ENCODE measurements at regions not wholly inside any gene's neighbourhood (a gene's known extent, or its start where the extent isn't known, plus 50 kb on each side); places are given as distances from the start of the nearest gene placed in this dataset.

DNA sequence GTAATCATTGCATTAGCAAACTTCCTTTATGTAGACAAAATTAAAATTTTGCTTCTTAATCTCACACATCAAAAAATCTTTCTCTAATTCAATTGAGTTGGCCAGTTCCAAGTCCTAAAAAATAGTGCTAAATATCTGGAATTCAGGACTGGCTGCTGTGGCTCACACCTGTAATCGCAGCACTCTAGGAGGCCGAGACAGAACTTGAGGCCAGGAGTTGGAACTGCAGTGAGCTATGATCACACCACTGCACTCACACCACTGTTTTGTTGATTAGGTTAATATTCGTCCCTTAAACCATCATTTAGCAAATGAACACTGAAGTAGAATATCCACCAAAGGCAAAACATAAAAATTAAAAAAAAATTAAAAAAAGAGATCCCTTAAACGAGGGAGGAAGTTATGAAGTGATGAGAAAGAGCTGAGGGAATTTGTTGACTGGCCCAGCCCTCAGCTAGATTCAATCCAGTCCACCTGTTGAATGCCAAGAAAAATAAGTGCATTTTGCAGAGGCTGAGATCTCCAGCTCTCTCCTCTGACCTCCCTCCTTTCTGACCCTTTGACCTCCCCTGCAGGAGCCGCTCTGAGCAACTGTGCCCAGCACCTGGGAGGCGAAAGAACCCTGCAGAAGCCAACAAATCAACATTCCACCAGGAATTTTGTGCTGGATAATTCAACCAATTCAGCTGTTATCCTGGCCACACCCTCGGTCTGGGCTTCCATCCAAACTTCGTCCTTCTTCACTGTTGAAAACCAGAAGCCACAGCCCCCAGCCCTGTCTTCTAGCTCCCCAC, 96.8 kb downstream of the OR2K2 start:
- intact Hi-C loops (cut with DNase I): no loop called here
- Histone ChIP-seq H3K4me3 (no peak overlapping the region), H3K27ac (no peak overlapping the region), H3K4me1 (no peaks in the 10 kb centered on the region), H3K27me3 (no peaks in the 10 kb centered on the region), H3K9me3 (no peaks in the 10 kb centered on the region), H3K36me3 (no peaks in the 10 kb centered on the region)
- TF ChIP-seq, protein P1, sequence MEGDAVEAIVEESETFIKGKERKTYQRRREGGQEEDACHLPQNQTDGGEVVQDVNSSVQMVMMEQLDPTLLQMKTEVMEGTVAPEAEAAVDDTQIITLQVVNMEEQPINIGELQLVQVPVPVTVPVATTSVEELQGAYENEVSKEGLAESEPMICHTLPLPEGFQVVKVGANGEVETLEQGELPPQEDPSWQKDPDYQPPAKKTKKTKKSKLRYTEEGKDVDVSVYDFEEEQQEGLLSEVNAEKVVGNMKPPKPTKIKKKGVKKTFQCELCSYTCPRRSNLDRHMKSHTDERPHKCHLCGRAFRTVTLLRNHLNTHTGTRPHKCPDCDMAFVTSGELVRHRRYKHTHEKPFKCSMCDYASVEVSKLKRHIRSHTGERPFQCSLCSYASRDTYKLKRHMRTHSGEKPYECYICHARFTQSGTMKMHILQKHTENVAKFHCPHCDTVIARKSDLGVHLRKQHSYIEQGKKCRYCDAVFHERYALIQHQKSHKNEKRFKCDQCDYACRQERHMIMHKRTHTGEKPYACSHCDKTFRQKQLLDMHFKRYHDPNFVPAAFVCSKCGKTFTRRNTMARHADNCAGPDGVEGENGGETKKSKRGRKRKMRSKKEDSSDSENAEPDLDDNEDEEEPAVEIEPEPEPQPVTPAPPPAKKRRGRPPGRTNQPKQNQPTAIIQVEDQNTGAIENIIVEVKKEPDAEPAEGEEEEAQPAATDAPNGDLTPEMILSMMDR (IDR thresholded peaks at IDR 0.05): no peak
- TF ChIP-seq POLR2AphosphoS5 (IDR thresholded peaks at IDR 0.05; ENCODE audit: insufficient read depth in 1 of 2, low read depth in 1 of 2): no peak
- no peak for TF ChIP-seq POLR2A (IDR thresholded peaks at IDR 0.05)
- DNase-seq (ENCODE audit: extremely low spot score in 2 of 2): no peak

DNA sequence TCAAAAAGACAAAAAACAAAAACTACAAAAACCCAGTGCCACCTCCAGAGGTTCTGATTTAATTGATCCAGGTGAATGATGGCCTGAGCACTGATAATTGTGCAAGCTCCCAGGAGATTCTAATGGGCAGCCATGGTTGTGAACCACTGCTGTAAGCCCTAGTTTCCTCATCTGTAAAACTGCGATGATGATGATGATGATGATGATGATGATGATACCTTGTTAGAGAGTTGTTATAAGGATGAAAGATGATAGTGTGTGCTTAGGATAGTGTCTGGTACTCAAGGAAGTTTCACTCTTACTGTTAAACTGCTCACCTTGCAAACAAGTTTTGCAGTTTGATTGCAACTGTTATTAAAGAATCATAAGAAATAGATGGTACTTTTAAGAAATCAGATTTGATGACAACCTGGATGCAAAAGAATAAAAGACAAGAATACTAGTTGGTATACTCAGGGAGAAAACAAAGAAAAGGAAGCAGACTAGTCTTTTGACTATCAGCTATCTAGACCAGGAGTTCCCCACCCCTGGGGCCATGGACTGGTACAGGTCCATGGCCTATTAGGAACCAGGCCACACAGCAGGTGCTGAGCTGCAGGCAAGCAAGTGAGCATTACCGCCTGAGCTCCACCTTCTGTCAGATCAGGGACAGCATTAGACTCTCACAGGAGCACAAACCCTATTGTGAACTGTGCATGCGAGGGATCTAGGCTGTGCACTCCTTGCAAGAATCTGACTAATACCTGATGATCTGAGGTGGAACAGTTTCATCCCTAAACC, 98.0 kb downstream of the OR2K2 start:
- no peak for DNase-seq (ENCODE audit: extremely low spot score in 2 of 2)
- Histone ChIP-seq H3K4me3 (no peak overlapping the region), H3K9me3 (no peaks in the 10 kb centered on the region), H3K27me3 (no peaks in the 10 kb centered on the region), H3K36me3 (no peaks in the 10 kb centered on the region), H3K4me1 (no peaks in the 10 kb centered on the region), H3K27ac (no peak overlapping the region)
- intact Hi-C loops (cut with DNase I): no loop called here
- TF ChIP-seq, protein P1 (IDR thresholded peaks at IDR 0.05): no peak
- TF ChIP-seq POLR2A (IDR thresholded peaks at IDR 0.05): no peak
- TF ChIP-seq POLR2AphosphoS5 (IDR thresholded peaks at IDR 0.05; ENCODE audit: insufficient read depth in 1 of 2, low read depth in 1 of 2): no peak

DNA sequence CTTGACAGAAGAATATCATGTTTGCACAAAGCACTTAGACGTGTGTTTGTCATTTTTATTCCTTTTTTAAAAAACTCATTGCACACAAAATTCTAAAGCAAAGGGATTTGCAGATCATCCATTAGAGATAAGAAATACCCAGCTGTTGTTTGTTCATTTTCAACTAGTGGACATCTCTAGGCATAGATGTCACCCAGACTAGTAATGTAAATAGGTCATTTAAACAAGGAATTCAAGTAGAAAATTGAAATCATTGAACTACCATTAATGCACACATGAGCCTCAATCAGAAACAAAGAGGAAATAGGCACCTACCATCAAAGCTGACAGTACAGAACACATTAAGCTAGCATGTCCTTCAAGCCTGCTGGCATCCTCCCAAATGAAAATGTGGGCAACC, 107.3 kb downstream of the OR2K2 start:
- no peak for DNase-seq (ENCODE audit: extremely low spot score in 2 of 2)
- Histone ChIP-seq H3K27me3 (no peaks in the 10 kb centered on the region), H3K9me3 (no peaks in the 10 kb centered on the region), H3K36me3 (no peaks in the 10 kb centered on the region), H3K27ac (no peak overlapping the region), H3K4me3 (no peak overlapping the region), H3K4me1 (no peaks in the 10 kb centered on the region)
- TF ChIP-seq POLR2A (IDR thresholded peaks at IDR 0.05): no peak
- TF ChIP-seq POLR2AphosphoS5 (IDR thresholded peaks at IDR 0.05; ENCODE audit: insufficient read depth in 1 of 2, low read depth in 1 of 2): no peak
- TF ChIP-seq, protein P1 (IDR thresholded peaks at IDR 0.05): no peak
- intact Hi-C loops (cut with DNase I): no loop called here

DNA sequence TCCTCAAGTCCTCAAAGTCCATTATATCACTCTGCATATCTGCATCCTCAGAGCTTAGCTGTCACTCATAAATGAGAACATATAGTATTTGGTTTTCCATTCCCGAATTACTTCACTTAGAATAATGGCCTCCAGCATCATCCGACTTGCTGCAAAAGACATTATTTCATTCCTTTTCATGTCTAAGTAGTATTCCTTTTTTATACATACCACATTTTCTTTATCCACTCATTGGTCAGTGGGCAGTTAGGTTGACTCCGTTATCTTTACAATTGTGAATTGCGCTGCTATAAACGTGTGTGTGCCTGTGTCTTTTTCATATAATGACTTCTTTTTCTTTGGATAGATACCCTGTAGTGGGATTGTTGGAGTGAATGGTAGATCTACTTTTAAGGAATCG, 117.2 kb downstream of the OR2K2 start:
- H3K27ac ChIP-seq: no peak overlapping the region
- no peaks in the 10 kb centered on the region for H3K4me1 ChIP-seq
- no peak overlapping the region for H3K4me3 ChIP-seq
- no peaks in the 10 kb centered on the region for H3K36me3 ChIP-seq
- DNase-seq (ENCODE audit: extremely low spot score in 2 of 2): no peak
- no peaks in the 10 kb centered on the region for H3K9me3 ChIP-seq
- TF ChIP-seq POLR2A (IDR thresholded peaks at IDR 0.05): no peak
- TF ChIP-seq, protein P1 (IDR thresholded peaks at IDR 0.05): no peak
- TF ChIP-seq POLR2AphosphoS5 (IDR thresholded peaks at IDR 0.05; ENCODE audit: insufficient read depth in 1 of 2, low read depth in 1 of 2): no peak
- intact Hi-C loops (cut with DNase I): loop anchor here (5.0 kb wide), 1 partner anchor 1961 kb away; no protein-coding TSS in a partner anchor
- H3K27me3 ChIP-seq: no peaks in the 10 kb centered on the region

DNA sequence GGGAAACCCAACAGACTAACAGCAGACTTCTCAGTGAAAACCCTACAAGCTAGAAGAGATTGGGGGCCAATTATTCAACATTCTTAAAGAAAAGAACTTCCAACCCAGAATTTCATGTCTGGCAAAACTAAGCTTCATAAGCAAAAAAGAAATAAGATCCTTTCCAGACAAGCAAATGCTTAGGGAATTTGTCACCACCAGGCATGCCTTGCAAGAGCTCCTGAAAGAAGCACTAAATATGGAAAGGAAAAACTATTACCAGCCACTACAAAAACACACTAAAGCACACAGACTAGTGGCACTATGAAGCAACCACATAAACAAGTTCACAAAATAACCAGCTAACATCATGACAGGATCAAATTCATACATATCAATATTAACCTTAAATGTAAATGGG, 131.1 kb downstream of the OR2K2 start:
- Histone ChIP-seq H3K4me3 (no peak overlapping the region), H3K27ac (no peak overlapping the region), H3K9me3 (peaks cover 3% of the 10 kb centered on the region), H3K36me3 (no peaks in the 10 kb centered on the region), H3K27me3 (no peaks in the 10 kb centered on the region), H3K4me1 (no peaks in the 10 kb centered on the region)
- TF ChIP-seq POLR2A (IDR thresholded peaks at IDR 0.05) (no peak), POLR2AphosphoS5 (IDR thresholded peaks at IDR 0.05; ENCODE audit: insufficient read depth in 1 of 2, low read depth in 1 of 2) (no peak)
- TF ChIP-seq, protein P1 (IDR thresholded peaks at IDR 0.05): no peak
- intact Hi-C loops (cut with DNase I): no loop called here
- DNase-seq (ENCODE audit: extremely low spot score in 2 of 2): no peak
